GM19463 (cell line): ENCODE measurements at regions not wholly inside any gene's neighbourhood (a gene's known extent, or its start where the extent isn't known, plus 50 kb on each side); places are given as distances from the start of the nearest gene placed in this dataset.

Source experiments
- ATAC-seq: cut with Tn5 transposase; IDR thresholded peaks from one replicate; pipeline ENCODE4 v1.9.1; 2021; ENCODE audit warnings: mild to moderate bottlenecking, moderate library complexity; ENCODE audit not compliant: unreplicated experiment

GRCh38 chr11:103530257-103530656, 421.0 kb downstream of the DYNC2H1 start:
- no peak for ATAC-seq

- ATAC-seq = no peak
Observed at GRCh38 chr11:103532133-103532788, 423.0 kb downstream of the DYNC2H1 start.

- no peak for ATAC-seq
Observed at GRCh38 chr11:103534191-103534590, 425.0 kb downstream of the DYNC2H1 start.

GRCh38 chr11:103534959-103535358, 425.7 kb downstream of the DYNC2H1 start:
- ATAC-seq = no peak

GRCh38 chr11:103536335-103536722, 427.1 kb downstream of the DYNC2H1 start:
- ATAC-seq = no peak

- ATAC-seq = no peak
Observed at GRCh38 chr11:103537904-103538502, 428.8 kb downstream of the DYNC2H1 start.

- no peak for ATAC-seq
Observed at GRCh38 chr11:103539166-103539565, 429.9 kb downstream of the DYNC2H1 start.

- ATAC-seq = no peak
Observed at GRCh38 chr11:103541186-103541795, 432.1 kb downstream of the DYNC2H1 start.

GRCh38 chr11:103542851-103543250, 433.6 kb downstream of the DYNC2H1 start:
- ATAC-seq = no peak

- no peak for ATAC-seq
Observed at GRCh38 chr11:103543456-103543855, 434.2 kb downstream of the DYNC2H1 start.

- no peak for ATAC-seq
Observed at GRCh38 chr11:103544874-103545273, 435.6 kb downstream of the DYNC2H1 start.

- no peak for ATAC-seq
Observed at GRCh38 chr11:103545551-103545950, 436.3 kb downstream of the DYNC2H1 start.

GRCh38 chr11:103546236-103546635, 437.0 kb downstream of the DYNC2H1 start:
- ATAC-seq = no peak

- no peak for ATAC-seq
Observed at GRCh38 chr11:103547024-103547423, 437.8 kb downstream of the DYNC2H1 start.

GRCh38 chr11:103547691-103548090, 438.5 kb downstream of the DYNC2H1 start:
- no peak for ATAC-seq

GRCh38 chr11:103548838-103549237, 439.6 kb downstream of the DYNC2H1 start:
- no peak for ATAC-seq

- no peak for ATAC-seq
Observed at GRCh38 chr11:103550811-103551210, 441.6 kb downstream of the DYNC2H1 start.

GRCh38 chr11:103552086-103552485, 442.9 kb downstream of the DYNC2H1 start:
- no peak for ATAC-seq

- ATAC-seq = no peak
Observed at GRCh38 chr11:103556171-103556570, 446.9 kb downstream of the DYNC2H1 start.

- ATAC-seq = no peak
Observed at GRCh38 chr11:103566116-103566515, 456.9 kb downstream of the DYNC2H1 start.

GRCh38 chr11:103581760-103582159, 454.7 kb upstream of the DDI1 start:
- ATAC-seq = no peak

- no peak for ATAC-seq
Observed at GRCh38 chr11:103582351-103582909, 454.0 kb upstream of the DDI1 start.
